ENCODE measurements at regions not wholly inside any gene's neighbourhood (a gene's known extent, or its start where the extent isn't known, plus 50 kb on each side); places are given as distances from the start of the nearest gene placed in this dataset.
"Not testable (repeated sequence)": the region's sequence is repeated elsewhere in the genome, so short reads cannot be mapped to it uniquely, and the experiment has no call there.

DNA sequence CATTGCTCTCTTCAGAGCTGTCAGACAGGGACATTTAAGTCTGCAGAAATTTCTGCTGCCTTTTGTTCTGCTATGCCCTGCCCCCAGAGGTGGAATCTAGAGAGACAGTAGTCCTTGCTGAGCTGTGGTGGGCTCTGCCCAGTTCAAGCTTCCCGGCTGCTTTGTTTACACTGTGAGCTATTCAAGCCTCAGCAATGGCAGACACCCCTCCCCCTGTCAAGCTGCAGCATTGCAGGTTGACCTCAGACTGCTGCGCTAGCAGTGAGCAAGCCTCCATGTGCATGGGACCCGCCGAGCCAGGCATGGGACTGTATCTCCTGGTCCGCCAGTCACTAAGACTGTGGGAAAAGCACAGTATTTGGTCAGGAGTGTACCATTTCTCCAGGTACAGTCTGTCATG, 53.6 kb upstream of the MAPK10 start:
- not testable (repeated sequence) for DNase-seq, H3K27me3 Mint-ChIP-seq, H3K27ac Mint-ChIP-seq, H3K4me3 Mint-ChIP-seq, H3K4me1 Mint-ChIP-seq, H3K36me3 Mint-ChIP-seq
- peaks cover 14% of the 10 kb centered on the region for H3K9me3 Mint-ChIP-seq

DNA sequence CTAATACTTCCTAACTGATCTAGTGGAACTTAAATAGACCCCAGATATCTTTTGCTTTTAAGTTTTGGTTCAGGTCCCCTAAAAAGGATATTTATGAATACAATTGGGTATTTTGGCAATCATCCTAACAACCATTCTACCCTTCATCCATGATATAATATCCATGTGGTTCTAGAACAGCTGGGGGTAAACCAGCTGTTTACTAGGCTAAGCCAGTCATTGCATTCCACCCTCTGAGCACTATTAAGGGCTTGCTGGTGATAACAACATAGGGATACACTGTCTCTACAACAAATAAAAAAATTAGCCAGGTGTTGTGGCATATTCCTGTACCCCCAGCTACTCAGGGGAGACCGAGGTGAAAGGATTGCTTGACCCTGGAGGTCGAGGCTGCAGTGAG, 54.8 kb upstream of the MAPK10 start:
- H3K9me3 Mint-ChIP-seq: peaks cover 10% of the 10 kb centered on the region
- H3K4me3 Mint-ChIP-seq: no peak overlapping the region
- no peak for DNase-seq
- H3K27me3 Mint-ChIP-seq: peaks cover 4% of the 10 kb centered on the region
- no peak overlapping the region for H3K27ac Mint-ChIP-seq
- no peaks in the 10 kb centered on the region for H3K4me1 Mint-ChIP-seq
- H3K36me3 Mint-ChIP-seq: no peaks in the 10 kb centered on the region

DNA sequence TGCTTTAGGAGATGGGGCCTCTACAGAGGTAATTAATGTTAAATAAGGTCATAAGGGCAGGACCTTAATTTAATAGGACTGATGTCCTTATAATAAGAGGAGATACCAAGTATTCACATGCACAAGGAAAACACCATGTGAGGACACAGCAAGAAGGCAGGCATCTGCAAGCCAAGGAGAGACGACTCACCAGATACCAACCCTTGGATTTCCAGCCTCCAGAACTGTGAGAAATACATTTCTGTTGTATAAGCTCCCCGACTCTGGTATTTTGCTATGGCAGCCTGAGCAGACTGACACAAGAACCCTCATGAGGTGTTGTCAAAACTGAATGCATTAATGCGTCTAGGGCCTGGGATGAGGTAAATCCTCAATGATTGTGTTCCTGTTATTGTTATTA, 56.2 kb upstream of the MAPK10 start:
- H3K27ac Mint-ChIP-seq: no peak overlapping the region
- no peaks in the 10 kb centered on the region for H3K36me3 Mint-ChIP-seq
- no peak for DNase-seq
- no peak overlapping the region for H3K4me3 Mint-ChIP-seq
- peaks cover 4% of the 10 kb centered on the region for H3K27me3 Mint-ChIP-seq
- H3K9me3 Mint-ChIP-seq: peaks cover 8% of the 10 kb centered on the region
- H3K4me1 Mint-ChIP-seq: no peaks in the 10 kb centered on the region

DNA sequence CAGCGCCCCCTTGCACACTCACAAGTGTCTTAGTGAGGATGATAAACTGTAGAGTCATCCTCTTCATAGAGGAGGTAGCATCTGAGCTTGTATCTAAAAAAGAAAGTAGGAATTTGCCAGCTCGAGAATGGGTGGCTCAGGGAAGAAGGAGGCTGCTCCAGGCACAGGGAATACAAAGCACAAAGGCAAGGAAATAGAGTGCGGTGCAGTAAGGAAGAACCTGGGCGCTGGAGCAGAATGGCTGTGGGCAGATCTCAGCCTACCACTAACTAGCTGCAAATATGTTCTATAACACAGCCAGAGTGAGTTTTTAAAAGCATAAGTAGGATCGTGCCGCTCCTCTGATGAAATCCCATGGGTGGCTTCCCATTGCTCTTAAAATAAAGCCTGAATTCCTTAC, 61.6 kb upstream of the MAPK10 start:
- DNase-seq: no peak
- H3K4me1 Mint-ChIP-seq: no peaks in the 10 kb centered on the region
- H3K4me3 Mint-ChIP-seq: no peak overlapping the region
- no peak overlapping the region for H3K27ac Mint-ChIP-seq
- H3K36me3 Mint-ChIP-seq: no peaks in the 10 kb centered on the region
- H3K9me3 Mint-ChIP-seq: no peaks in the 10 kb centered on the region
- H3K27me3 Mint-ChIP-seq: peaks cover 4% of the 10 kb centered on the region

DNA sequence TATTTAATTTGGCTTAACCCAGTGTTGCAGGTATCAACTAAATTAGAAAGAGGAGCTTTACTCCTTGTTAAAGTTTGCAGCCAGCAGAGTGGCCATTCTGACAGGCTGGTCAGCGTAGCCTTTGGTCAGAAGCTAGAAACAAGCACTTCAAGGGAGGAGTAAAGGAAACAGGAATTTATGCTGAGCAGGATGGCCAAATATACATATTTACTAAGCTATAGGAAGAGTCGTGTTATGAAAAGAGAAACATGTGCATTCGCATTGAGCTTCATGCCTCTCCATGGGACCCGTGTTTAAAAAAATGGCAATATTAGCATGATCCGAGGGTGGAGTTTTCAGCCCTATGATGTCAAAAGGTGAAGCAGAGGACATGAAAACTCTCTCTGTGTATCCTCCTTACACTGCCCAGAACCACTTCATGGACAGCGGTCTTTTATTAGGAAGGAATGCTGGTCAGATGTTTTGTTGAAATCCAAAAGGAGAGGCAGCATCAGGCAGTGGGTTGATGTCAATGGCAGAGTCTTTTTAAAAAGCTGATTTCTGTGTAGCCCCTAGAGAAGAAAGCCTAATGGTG, 71.8 kb upstream of the MAPK10 start:
- H3K36me3 Mint-ChIP-seq: no peaks in the 10 kb centered on the region
- no peak overlapping the region for H3K4me3 Mint-ChIP-seq

DNA sequence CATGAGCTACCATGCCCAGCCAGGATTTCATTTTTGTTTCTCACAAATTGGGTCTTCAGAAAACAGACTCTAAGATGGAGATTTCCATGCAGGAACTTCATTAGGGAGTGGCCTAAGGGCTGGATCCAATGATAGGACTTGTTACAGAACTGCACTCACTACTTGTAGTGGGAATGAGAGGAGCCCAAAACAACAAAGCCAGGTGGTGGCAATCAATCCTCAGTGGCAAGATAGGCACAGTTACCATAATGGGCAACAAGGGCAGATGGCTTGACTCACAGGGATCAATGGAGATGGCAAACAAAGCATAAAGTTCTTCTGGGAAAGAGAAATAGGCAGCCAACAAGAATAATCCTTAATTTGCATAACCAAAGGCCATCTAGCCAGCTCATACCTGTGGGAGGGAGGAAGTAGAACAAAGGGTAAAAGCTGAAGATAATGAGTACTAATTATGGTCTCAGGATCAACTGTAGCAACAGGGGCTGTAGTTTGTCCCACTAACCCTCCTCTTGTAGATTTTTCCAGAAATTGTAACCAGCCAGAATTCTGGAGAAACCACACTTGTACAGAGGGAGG, 72.8 kb upstream of the MAPK10 start:
- no peaks in the 10 kb centered on the region for H3K27me3 Mint-ChIP-seq
- H3K4me3 Mint-ChIP-seq: no peak overlapping the region
- H3K4me1 Mint-ChIP-seq: no peaks in the 10 kb centered on the region
- DNase-seq: no peak
- no peak overlapping the region for H3K27ac Mint-ChIP-seq
- no peaks in the 10 kb centered on the region for H3K9me3 Mint-ChIP-seq
- H3K36me3 Mint-ChIP-seq: no peaks in the 10 kb centered on the region

More for the DNA sequence above, 71.8 kb upstream of the MAPK10 start:
- Mint-ChIP-seq H3K9me3 (no peaks in the 10 kb centered on the region), H3K4me1 (no peaks in the 10 kb centered on the region), H3K27ac (no peak overlapping the region), H3K27me3 (no peaks in the 10 kb centered on the region)
- no peak for DNase-seq

DNA sequence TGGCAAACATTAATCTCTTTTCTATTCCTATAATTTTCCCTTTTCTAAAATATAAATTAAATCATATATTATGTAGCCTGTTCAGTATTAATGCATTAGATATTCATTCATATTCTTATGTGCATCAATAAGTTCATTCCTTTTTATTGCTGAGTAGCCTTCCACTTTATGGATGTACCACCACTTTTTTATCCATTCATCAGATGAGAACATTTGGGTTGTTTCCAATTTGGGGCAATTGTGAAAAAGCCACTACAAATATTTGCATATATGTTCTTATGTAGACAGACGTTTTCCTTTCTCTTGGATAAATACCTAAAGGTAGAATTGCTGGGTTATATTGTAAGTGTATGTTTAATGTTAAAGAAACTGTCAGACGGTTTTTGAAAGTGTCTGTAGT, 79.4 kb upstream of the MAPK10 start:
- H3K27me3 Mint-ChIP-seq: no peaks in the 10 kb centered on the region
- no peaks in the 10 kb centered on the region for H3K36me3 Mint-ChIP-seq
- peaks cover 1% of the 10 kb centered on the region for H3K9me3 Mint-ChIP-seq
- H3K4me3 Mint-ChIP-seq: no peak overlapping the region
- DNase-seq: no peak
- no peaks in the 10 kb centered on the region for H3K4me1 Mint-ChIP-seq
- H3K27ac Mint-ChIP-seq: no peak overlapping the region

DNA sequence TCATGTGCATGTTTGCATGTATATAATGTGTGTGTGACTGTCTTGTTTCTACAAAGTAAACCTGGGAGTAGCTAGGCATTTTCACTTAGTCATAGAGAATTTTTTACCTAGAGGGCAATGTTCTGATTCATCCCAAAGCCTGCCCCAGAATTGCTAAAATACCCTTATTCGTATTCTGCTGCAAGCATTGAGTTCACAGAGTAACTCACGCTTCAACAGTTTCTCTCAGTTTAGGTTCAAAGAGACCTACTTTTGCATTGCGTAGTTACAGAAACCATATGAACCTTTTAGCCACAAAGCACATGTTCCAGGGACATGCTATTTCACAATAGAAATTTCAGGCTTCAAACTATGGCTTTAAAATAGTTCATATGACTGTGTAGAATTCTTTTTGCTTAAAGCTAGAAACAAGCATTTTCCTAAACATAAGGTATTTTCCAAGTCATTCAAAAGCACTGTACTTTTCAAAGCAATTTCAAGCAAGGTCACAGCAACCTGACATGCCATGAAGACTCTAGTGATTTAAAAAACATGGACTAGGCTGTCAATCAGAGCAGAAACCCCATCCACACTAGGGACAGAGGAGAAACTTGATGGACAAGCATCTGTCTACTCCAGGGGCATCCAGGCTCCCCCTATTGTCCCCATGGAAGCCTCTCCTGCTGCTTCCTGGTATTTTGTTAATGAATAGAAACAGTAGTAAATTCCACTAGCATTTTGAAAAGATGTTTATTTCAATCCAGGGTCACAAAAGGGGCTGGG, 81.5 kb upstream of the MAPK10 start:
- Mint-ChIP-seq H3K4me1 (no peaks in the 10 kb centered on the region), H3K9me3 (peaks cover 3% of the 10 kb centered on the region), H3K36me3 (no peaks in the 10 kb centered on the region), H3K4me3 (no peak overlapping the region), H3K27me3 (peaks cover 4% of the 10 kb centered on the region), H3K27ac (no peak overlapping the region)
- DNase-seq: no peak

DNA sequence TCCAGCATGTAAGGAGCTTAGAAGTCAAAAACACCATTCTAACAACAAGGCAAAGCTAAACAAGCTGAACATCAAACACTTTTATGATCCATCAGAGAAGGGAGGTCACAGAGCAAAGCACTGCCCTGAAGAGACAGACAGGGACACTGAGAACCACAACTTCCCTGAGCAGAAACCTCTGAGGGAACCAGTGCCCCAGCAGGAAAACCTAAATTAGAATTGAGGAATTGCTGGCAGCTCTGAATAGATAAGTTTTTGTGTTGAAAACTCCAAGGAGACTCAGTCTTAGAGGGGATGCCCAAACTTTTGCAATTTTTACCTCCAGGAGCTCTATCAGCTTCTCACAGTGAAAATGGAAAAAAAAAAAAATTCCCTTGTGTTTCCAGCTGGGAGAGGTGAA, 83.0 kb upstream of the MAPK10 start:
- Mint-ChIP-seq H3K9me3 (peaks cover 3% of the 10 kb centered on the region), H3K4me1 (no peaks in the 10 kb centered on the region), H3K4me3 (no peak overlapping the region), H3K27ac (no peak overlapping the region), H3K36me3 (no peaks in the 10 kb centered on the region), H3K27me3 (peaks cover 4% of the 10 kb centered on the region)
- no peak for DNase-seq

DNA sequence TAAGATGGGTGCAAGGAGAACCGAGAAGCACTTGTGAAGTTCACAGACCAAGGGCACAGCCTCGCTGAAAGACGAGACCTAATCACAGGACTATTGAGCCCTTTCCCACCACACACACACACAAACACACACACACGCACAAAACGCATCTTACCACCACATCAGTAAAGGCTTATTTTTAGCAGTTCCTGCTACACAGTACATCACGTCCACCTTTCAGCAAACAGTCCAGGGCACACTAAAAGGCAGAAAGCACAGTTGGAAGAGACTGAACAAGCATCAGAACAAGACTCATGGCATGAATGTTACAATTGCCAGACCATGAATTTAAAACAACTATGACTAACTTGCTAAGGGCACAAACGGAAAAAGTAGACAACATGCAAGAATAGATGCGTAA, 83.6 kb upstream of the MAPK10 start:
- DNase-seq: no peak
- Mint-ChIP-seq H3K9me3 (peaks cover 3% of the 10 kb centered on the region), H3K36me3 (no peaks in the 10 kb centered on the region), H3K4me1 (no peaks in the 10 kb centered on the region), H3K27ac (no peak overlapping the region), H3K27me3 (peaks cover 4% of the 10 kb centered on the region), H3K4me3 (no peak overlapping the region)

DNA sequence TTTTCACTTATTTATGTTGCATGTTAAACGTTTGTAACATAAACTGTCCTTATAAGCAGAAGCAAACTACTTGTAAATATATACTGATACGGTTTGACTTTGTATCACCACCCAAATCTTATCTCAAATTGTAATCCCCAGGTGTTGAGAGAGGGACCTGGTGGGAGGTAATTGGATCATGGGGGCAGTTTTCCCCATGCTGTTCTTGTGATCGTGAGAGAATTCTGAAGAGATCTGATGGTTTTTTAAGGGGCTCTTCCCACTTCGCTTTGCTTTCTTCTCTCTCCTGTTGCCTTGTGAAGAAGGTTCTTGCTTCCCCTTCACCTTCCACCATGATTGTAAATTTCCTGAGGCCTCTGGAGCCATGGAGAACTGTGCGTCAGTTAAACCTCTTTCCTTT, 87.1 kb upstream of the MAPK10 start:
- H3K27me3 Mint-ChIP-seq: peaks cover 14% of the 10 kb centered on the region
- DNase-seq: no peak
- H3K4me3 Mint-ChIP-seq: no peak overlapping the region
- H3K27ac Mint-ChIP-seq: no peak overlapping the region
- H3K4me1 Mint-ChIP-seq: no peaks in the 10 kb centered on the region
- peaks cover 3% of the 10 kb centered on the region for H3K9me3 Mint-ChIP-seq
- H3K36me3 Mint-ChIP-seq: no peaks in the 10 kb centered on the region

DNA sequence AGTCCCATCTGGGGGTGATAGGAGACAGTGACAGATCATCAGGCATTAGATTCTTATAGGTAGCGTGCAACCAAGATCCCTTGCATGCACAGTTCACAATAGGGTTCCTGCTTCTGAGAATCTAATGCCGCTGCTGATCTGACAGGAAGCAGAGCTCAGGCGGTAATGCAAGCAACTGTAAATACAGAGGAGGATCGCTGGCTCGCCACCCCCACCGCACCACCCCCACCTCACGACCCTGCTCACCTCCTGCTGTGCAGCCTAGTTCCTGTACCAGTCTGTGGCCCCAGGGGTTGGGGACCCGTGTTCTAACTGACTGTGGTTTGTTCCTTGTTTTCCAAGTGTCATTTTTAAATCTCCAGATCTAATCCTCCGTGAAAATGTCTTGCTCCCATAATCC, 89.0 kb upstream of the MAPK10 start:
- Mint-ChIP-seq H3K36me3 (no peaks in the 10 kb centered on the region), H3K27me3 (peaks cover 14% of the 10 kb centered on the region), H3K4me3 (no peak overlapping the region), H3K9me3 (peaks cover 3% of the 10 kb centered on the region), H3K4me1 (no peaks in the 10 kb centered on the region), H3K27ac (no peak overlapping the region)
- DNase-seq: no peak

DNA sequence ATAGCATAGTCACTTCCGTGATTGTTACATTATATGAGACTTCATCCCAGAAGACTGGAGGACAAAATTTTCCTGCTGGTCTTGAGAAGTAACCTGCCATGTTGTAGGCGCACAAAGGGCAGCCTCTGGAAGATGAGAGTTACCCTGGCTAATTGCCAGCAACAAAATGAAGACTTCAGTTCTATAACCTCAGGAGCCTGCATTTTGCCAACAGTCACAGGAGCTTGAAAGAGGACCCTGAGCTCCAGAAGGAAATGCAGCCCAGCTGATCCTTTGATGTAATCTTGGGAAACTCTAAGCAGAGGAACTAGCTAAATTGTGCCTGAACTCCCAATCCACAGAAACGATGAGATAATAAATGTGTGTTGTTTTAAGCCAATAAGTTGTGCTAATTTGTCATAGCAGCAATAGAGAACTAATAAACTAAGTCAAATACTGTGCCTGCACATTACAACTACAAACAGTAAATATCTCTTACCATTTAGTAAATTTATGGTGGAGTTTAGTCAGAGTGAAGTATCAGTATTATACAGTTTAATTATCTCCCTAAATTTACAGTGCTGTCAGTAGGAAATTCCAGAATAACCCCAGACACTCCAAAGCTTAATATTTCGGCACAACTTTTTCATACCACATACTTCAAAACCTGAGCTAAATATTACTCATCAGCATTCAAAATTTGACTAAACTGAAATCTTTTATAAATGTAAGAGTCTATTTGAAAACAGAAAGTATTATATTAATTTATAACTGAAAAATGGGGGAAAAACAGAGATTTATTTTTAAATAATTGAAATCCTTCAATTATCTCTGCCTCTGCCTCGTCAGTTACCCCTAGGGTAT, 90.1 kb upstream of the MAPK10 start:
- no peak overlapping the region for H3K27ac Mint-ChIP-seq
- DNase-seq: no peak
- H3K27me3 Mint-ChIP-seq: peaks cover 14% of the 10 kb centered on the region
- no peaks in the 10 kb centered on the region for H3K9me3 Mint-ChIP-seq
- H3K4me3 Mint-ChIP-seq: no peak overlapping the region
- H3K36me3 Mint-ChIP-seq: no peaks in the 10 kb centered on the region
- no peaks in the 10 kb centered on the region for H3K4me1 Mint-ChIP-seq

DNA sequence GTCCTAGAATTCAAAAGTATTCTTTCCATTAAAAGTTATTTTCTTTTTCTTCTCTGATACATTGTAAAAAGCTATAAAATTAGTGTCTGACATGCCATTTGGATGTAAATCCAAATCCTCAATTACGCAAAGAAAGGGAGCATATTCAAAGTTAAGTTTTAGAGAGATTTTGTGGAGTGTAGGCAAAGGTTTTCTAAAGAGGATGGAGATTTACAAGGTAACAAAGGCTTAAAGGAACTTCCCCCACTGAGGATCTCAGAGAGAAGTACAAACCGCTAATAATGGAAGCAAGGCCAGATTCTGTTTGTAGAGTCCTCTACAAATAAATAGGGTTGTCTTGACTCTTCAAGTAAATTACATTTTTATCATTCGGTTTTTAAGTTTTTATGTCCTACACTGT, 91.0 kb upstream of the MAPK10 start:
- Mint-ChIP-seq H3K36me3 (no peaks in the 10 kb centered on the region), H3K4me3 (no peak overlapping the region), H3K4me1 (no peaks in the 10 kb centered on the region), H3K27me3 (peaks cover 10% of the 10 kb centered on the region), H3K9me3 (no peaks in the 10 kb centered on the region), H3K27ac (no peak overlapping the region)
- no peak for DNase-seq

DNA sequence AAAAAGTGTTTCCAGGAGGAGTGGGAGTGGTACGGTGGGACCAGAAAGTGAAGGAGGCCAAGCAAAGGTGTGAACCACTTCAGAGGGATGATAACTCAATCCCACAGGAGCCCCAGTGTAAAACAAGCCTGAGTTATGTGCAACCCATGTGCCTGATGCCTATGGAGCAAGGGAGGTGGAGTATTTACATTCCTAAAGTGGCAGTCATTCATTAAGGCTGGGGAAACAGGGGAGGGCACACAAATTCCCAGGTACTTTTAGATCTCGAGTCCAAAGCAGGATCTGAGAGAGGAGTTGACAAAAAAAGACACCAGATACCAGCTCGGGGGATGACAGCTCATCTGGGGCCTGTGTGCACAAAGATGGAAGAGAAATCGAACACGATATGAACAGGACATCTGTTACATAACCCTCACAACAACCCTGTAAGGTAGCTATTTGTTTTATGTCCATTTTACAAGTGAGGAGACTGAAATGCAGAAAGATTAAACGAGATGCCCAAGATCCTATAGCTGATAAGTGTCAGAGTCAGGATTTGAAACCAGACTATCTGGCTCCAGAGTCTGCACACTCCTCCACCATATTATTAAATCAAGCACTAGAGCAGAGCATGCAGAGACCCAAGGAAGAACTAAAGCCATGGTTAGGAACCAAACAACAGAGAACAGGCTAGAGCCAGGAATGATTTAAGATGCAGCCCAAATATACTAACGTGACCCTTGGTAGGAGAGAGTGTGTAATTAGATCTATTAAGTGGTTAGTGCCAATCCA, 91.9 kb upstream of the MAPK10 start:
- Mint-ChIP-seq H3K27ac (no peak overlapping the region), H3K9me3 (no peaks in the 10 kb centered on the region), H3K27me3 (peaks cover 10% of the 10 kb centered on the region), H3K4me3 (no peak overlapping the region), H3K36me3 (no peaks in the 10 kb centered on the region), H3K4me1 (no peaks in the 10 kb centered on the region)
- DNase-seq: no peak
